HG03103 (cell line): ENCODE measurements at regions not wholly inside any gene's neighbourhood (a gene's known extent, or its start where the extent isn't known, plus 50 kb on each side); places are given as distances from the start of the nearest gene placed in this dataset.

Experiments used
- ATAC-seq: cut with Tn5 transposase; IDR thresholded peaks from one replicate; pipeline ENCODE4 v1.9.1; 2021; ENCODE audit warnings: low read depth; ENCODE audit not compliant: unreplicated experiment

DNA sequence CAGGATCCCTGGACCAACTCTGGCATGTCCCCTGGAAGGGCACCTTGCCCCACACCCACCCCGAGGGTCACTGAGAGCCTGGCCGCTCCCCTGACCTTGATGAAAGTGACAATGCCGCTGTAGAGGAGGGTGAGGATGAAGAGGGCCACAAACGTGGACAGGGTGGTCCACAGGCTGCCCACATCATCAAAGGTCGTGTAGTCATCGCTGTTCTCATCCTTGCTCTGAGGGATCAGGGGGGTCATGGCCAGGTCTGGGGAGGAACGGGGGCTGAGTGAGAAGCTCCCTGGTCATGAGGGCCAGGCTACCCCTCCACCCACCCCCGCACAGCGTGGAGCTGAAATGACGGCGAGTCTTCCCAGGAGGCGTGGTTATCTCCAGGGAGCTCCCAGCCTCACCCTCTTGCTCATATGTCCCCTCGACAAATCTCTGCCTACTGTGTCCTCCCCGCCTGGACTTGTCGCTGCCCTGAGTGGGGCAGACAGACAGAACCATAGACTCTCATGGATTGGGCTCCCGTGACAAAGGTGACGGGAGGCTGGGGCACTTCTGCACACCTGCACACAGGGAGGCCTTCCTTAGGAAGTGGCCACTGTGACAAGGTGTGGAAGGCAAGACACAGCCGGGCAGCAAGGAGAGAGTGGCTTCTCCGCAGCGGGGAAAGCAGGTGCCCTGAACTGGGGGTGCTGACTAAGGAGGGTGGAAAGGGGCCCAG is 311.1 kb downstream of the TMEM121 start:
- no peak for ATAC-seq

DNA sequence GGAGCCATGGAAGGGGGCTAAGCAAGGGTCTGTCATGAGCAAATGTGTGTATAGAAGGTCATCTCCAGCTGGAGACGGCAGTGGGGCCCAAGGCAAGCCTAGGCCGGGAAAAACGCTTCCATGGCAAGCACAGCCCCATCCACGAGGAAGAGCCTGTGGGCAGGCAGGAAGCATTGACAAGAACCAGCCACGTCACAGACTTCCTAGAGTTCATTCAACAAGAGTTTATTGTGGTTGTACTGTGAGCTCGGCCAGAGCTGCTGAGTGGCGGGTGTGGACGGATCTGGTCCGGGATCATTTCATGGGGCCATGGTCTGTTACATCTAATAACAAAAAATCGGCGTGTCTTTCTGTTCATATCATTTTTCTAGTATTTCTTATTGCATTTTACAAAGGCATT is 311.7 kb downstream of the TMEM121 start:
- no peak for ATAC-seq

DNA sequence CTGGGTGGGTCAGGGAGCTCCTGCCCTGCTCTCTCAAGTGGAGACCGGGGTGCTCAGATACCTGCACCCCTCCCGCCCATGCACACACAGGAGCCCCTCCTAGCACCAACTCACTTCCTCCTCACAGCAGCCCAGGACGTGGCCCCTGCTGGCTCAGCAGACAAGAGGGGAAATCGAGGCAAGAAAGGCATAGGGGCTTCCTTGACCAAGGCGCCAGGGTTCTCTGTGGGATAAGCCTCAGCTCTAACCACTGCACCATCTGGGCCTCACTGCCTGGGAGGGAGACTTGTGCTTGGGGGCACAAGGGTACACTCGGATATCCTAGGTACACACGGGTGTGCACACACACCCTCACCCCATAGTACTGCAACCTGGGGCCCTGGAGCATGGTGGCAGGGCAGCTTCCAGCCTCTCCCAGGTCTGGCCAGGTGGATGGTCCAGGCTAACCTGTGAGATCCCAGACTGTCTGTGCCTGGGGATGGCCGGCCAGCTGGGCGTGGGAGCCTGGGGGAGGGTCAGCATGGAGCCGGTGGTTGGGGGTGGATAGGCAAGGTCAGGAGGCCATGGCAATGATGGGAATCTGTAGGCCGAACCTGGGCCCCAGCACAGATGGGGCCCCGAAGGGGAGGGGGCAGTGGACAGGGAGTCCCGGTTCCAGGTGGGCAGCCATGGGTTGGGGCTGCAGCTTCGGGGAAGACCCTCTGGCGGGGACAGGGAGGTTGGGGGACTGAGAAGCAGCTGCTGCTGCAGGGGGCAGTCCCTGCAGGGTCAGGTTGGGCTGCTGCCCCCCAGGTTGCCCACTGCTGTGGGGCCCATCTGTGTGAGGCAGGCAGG is 312.4 kb downstream of the TMEM121 start:
- no peak for ATAC-seq

DNA sequence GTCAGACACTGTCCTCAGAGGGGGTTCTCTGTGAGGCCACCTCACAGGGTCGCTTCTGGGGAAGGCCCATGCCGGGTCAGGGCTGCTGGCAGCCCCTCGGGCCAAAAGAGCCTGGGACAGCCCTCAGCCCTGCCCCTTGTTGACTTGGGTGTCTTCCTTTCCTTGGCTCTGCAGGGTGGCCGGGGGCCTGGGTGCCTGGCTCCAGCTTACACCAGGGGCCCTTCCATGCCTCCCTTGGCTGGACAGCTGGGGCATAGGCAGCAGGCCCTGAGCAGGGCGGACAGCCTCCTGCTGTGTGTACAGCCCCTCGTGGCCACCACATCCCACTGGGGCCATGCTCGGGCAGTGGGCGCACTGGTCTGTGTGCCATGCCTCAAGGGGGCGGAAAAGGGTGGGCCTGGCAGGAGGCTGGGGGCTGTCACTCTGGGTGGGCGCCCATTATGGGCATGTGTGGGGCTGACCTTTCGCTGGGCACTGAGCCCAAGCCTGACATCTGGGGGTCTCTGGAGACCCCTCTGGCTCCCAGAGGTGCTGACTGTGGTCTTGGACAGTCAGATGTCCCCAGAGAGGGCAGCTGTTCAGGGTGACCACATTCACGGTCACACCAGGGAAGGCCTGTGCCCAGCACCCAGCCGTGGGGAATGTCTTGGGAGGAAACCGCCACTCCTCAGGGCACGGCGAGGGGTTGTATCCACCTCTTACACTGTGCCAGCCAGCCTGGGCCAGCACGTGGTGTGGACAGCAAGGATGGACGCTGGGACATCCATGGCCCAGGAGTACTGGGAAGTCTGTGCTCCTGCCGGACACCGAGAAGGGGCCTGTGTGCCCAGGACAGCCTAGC is 313.3 kb downstream of the TMEM121 start:
- no peak for ATAC-seq

DNA sequence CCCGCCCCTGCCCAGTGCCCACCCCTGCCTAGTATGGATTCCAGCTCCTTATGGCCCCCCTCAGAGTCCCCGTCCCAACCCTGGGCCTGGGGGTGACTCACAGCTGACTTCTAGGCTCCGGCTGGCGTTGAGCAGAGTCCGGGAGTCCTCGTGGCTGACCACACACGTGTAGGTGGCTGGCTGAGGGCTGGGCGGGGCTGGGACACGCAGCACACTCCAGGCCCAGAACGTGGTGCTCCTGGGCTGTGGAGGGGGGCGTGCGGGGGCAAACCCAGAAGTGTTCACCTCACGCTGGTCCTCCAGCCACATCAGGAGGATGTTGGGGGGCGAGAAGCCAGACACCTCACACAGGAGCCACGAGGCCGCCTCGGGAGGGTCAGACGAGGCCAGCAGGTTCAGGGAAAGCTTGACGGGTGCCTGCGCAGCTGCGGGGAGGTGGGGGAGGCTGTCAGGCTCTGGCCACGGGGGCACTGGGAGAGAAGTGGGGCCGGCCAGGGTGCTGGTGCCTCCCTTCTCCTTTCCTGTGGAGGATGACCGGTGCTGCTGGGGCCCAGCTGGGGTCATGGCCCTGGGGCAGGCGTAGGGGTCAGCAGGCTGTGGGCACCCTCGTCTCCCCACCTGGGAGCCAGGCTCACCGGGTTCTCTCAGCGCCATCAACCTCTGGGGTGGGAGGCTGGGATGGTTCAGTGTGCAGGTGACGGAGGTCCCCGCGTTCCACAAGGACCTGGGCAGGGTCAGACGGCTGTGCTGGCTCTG is 314.1 kb downstream of the TMEM121 start:
- no peak for ATAC-seq

DNA sequence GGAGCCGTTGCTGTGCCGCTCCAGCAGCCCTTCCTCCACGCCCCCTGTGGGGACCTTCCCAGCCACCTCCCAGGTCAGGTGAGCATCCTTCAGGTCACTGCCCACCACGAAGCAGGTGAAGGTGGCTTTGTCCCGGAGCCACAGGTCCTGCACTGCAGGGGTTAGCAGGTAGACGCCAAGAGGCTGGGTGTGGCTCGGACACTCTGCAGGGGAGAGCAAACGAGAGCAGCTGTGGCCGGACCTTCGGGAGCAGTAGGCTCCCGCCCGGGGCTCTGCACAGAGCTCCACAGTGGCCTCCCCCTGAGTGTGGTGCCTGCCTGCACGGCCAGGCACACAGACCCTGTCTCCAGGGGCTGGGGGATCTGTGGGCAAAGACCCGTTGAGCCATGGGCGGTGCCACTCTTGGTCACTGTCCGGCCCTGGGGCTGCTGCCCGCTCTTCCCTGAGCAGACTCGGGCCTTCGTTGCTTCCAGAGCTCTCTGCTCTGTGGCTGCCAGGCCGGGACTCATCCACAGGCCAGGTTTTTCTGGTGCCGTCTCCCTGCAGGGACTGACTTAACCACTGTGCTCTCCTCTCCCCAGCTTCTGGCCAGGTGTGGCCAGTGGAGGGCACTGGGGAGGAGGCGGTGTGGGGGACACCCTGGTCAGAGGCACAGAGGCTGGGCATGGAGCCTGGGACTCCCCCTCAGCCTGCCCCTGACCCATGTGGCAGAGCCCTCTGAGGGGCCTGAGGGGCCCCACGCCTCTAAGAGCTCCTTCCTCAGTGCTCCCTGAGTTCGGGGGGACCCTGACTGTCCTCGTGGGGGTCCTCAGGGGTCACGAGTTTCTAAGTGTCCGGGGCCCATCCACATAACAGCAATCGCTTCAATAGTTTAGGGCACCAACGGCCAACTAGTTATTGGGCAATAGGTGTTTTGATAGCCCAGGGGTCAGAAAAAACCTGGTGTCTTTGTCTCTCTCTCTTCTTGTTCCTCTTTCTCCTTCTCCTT is 314.9 kb downstream of the TMEM121 start:
- ATAC-seq: no peak

DNA sequence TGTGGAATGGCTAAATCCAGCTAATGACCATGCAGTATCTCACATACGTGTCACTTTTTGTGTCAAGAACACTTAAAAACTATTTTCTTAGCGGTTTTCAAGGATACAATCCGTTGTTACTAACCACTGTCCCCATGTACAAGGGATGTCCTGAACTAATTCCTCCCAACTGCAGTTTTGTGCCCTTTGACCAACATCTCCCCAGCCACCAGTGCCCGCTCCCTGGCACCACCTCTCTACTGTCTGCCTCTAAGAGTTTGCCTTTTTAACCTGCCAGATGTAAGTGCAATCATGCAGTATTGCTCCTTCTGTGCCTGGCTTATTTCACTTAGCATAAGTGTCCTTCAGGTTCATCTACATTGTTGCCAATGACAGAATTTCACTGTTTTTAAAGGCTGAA is 315.7 kb downstream of the TMEM121 start:
- ATAC-seq: no peak

DNA sequence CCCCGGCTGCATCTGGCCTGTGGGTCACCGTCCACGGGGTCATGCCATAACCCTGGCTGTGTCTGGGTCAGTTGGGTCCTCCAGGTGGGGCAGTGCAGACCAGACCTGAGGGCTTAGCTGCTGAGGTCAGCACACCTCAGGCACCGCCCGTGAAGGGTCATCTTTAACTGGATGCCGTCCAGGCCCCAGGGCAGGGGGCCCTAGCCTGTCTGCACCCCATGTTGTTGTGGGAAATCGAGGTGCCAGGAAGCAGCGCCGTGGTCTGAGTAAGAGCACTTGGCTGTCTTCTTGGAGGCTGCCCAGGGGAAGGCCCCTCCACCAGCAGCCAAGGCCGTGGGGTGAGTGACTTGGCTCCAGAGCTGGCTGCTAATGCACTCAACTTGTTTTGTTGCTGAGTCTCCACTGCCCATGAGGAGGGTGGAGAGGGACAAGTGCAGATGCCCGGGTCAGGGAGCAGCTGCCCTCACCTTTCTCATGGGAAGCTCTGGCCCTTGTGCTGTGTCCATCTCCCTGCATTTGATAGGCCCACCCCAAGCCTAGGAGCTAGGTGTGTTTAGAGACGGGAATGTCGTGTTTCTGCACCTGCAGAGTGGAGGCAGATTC is 317.2 kb downstream of the TMEM121 start:
- no peak for ATAC-seq

DNA sequence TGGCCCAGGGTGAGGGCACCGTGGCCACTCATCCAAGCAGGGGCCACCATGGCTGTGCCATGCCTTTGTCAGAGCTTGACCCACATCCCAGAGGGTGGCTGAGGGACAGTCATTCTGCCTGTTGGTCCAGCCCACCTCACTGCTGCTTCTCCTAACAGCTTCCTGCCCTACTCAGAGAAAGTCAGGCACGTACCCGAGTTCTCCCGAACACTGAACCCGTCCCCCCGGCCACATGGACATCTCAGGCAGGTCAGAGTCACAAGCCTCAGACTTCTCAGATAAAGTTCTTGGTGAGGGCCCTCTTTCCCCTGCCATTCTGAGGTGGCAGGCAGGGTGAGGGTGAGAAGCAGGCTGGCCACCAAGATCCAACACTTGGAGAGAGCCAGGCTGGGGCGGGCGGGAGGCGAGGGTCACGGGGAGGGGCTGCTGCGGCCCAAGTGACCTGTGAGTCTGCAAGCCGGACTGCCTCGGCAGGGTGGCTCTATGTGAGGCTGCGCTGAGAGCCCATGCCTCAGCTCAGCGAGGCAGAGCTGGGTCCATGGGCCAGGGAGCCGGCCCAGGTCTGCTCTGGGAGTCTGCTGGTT is 317.8 kb downstream of the TMEM121 start:
- ATAC-seq: no peak

DNA sequence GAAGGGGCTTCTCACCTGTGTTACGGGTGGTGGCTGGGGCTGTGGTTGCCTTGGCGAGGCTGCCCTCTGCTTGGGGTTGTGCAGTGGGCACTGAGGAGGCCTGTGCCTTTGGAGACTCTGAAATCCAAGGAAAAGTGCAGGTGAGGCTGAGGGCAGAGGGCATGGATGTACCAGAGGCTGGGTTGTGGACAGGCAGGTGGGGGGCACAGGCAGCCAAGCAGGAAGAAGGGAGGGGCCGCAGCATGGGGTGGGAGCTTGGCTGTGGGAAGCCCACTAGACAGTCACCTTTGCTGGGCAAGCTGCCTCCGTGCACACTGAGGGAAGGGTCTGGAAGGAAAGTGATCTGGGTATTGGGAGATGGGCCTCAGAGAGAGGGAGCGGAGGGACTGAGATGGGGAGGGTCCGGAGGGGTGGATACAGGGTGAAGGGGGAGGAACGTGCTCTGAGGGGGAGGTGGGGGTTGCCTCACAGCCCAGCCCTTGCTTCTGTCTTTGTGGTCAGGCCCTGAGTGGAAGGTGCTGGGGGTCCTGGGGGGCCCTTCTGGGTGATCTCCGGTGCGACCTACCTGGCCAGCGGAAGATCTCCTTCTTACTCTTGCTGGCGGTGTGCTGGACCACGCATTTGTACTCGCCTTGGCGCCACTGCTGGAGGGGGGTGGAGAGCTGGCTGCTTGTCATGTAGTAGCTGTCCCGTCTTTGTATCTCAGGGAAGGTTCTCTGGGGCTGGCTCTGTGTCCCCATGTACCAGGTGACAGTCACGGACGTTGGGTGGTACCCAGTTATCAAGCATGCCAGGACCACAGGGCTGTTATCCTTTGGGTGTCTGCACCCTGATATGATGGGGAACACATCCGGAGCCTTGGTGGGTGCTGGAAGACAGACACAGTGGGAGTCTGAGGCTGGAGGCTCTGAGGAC is 318.7 kb downstream of the TMEM121 start:
- no peak for ATAC-seq

DNA sequence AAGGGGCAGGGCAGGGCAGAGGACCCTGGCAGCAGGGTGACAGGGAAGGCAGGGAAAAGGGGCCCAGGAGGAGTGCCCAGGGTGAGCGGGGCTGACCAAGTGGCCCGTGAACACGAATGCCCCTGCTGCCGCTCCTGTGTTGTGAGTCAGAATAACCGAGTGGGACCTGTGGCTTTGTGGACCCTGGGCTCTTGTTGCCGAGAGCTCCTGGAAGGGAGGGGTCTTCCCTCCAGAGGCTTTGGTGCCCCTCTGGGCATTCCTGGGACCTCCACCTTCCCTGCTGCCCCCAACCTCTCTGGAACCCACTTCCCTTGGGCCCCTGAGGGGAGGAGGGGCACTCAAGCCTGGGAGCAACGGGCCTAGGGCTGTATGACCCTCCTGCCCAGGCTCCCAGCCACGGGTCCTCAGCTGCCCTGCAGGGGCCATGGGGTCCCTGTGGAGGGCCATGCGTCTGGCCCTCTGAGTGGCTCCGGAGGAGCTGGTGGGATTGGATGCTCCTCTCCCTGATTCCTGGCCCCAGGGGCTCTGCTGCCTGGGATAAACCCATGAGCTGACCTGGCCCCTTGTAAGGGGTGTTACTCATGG is 319.4 kb downstream of the TMEM121 start:
- no peak for ATAC-seq

DNA sequence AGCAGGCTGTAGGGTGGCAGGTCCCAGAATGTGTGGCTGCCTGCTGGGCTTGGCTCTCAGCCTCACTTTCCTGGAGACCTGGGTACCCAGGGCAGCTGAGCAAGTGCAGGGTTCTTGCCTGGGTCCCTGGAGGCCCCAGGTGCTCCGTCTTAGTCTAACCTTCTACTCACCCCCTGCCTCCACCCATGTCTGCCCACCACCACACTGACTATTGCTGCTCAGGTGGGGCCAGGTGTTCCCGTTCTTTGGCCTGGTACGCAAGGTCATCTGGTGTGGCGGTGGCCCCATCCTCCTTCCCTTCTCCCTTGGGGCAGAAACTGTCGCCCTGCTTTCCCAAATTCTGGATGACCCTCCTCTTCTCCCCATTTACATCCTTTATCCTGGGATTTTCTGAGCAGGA is 319.9 kb downstream of the TMEM121 start:
- ATAC-seq: no peak

DNA sequence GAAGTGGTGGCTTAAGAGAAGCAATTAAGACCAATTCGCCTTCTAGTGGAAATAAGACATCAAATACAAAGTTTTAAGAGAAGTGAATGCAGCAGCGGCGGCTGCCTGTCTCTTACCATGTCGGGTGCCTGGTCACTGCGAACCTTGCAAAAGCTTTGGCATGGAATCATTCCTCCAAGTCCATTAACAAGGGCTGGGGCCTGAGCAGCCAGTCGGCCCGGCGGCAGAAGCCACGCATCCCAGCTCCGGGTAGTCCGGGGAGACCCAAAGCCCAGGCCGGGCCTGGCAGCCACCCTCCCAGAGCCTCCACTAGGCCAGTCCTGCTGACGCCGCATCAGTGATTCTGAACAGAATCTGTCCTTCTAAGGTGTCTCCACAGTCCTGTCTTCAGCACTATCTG is 321.0 kb downstream of the TMEM121 start:
- no peak for ATAC-seq

DNA sequence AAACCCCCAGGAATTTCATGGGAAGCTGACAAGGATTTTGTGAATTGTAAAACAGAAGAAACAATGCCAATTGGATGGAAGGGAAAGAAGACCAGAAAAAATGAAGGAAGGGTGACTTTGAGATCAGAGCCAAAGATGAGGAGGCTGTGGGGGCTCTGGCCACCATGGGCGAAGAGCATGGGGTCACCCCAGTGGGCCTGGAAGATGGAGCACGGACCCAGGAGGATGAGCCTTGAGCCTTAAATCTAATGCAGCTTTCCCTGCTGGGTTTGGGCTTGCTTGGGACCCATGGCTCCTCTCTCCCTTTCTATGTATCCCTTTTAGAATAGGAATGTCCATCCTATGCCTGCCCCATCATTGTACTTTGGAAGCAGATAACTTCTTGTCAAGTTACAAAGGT is 322.2 kb downstream of the TMEM121 start:
- no peak for ATAC-seq

DNA sequence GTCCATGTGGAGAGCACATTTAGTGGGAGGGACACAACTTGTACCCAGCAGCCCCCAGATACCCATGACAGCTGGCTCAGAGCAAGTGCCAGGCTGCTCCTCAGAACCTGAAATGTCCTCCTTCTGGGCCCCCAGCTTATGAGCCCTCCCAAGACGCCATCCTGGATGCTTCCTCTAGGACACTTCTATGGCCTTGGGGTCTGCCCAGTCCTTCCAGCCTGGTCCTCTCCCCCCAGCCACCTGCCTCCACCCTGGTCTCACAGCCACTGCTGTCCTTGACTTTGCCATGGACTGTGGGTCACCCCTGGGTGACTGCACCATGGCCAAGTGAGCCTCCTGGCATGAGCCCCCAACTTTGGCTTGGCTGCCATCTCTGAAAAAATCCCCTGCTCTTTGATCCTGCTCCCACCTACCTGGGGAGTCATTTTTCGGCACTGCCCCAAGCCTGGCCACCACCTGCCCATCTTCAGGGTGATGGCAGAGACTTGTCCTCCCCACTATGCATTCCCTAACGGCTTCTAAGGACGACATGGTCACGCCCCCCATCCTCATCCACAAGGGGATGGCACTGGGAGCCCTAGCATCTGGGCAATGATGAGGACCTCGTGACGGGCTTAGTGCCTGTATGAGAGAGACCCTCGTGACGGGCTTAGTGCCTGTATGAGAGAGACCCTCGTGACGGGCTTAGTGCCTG is 323.7 kb downstream of the TMEM121 start:
- ATAC-seq: no peak

DNA sequence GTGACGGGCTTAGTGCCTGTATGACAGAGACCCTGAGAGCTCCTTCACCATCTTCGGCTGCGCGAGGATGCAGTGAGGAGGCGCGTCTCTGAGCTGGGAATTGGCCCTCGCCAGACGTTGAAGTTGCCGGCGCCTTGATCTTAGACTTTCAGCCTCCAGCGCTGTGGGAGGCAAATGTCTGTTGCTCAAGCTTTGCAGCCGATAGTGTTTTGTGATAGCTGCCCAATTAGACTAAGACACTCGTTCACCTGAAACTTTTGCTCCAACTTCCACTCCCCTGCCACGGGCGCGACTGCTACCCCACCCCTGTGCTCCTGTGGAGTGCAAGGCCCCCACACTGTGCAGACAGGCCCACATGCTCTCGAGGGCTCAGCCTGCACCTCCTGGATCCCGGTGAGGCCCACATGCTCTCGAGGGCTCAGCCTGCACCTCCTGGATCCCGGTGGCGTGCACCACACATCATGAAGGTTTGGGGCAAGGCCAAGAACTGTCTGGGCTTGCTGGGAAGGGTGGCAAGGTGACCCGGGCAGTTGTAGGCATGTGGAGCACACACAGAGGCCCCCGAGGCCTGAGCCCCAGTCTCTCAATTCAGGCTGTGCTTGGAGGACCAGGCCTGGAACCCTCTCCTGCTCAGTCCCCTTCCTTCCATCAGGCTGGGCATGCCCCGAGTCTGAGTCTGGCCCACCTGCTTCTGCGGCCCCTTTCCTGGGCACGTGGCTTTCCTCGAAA is 324.6 kb downstream of the TMEM121 start:
- no peak for ATAC-seq
